LNCAP (cell line): ENCODE measurements at regions not wholly inside any gene's neighbourhood (a gene's known extent, or its start where the extent isn't known, plus 50 kb on each side); places are given as distances from the start of the nearest gene placed in this dataset.

Experiments
- CTCF ChIP-seq: fragments of 450-650 bp; IDR thresholded peaks from 2 replicates; pipeline ENCODE4 v1.5.1; 2017; ENCODE audit warnings: mild to moderate bottlenecking

GRCh38 chr3:20245781-20246180, 59.8 kb upstream of the SGO1 start:
- TF ChIP-seq CTCF, result no peak

- TF ChIP-seq CTCF, result no peak
These were observed 54.3 kb upstream of the SGO1 start for GRCh38 chr3:20240154-20240883.

- TF ChIP-seq CTCF, result no peak
These were observed 50.6 kb upstream of the SGO1 start for GRCh38 chr3:20236603-20237002.
